Colonic mucosa (tissue), 4 donors: ENCODE measurements at regions not wholly inside any gene's neighbourhood (a gene's known extent, or its start where the extent isn't known, plus 50 kb on each side); places are given as distances from the start of the nearest gene placed in this dataset.
A peak's percentile ranks its signal among the peaks of the same experiment; 100 is the strongest.

Experiments
- DNase-seq: peaks from one replicate; pipeline ENCODE4 v3.0.0-alpha.2; 2020
- H3K27ac ChIP-seq: fragments of 200-600 bp; one replicate; pipeline ENCODE4 v1.8.0; 2021
- H3K27me3 ChIP-seq: fragments of 200-600 bp; one replicate; pipeline ENCODE4 v1.8.0; 2021
- H3K36me3 ChIP-seq: fragments of 200-600 bp; one replicate; pipeline ENCODE4 v1.8.0; 2021
- H3K4me1 ChIP-seq: fragments of 200-600 bp; one replicate; pipeline ENCODE4 v1.8.0; 2021; ENCODE audit warnings: mild to moderate bottlenecking
- H3K4me3 ChIP-seq: fragments of 200-600 bp; one replicate; pipeline ENCODE4 v1.8.0; 2021
- H3K9ac ChIP-seq, 2 donors: one replicate each; pipeline ENCODE4 v1.7.0; 2013; ENCODE audit warnings: control low read depth in 2 of 2, low read depth in 2 of 2, low read length in 2 of 2
- H3K9me3 ChIP-seq: fragments of 200-600 bp; one replicate; pipeline ENCODE4 v1.8.0; 2021
- CTCF ChIP-seq: fragments of 200-600 bp; IDR thresholded peaks from one replicate; pipeline ENCODE4 v1.8.0; 2022; ENCODE audit warnings: antibody characterized with exemption, mild to moderate bottlenecking
- intact Hi-C: fragments of 100-400 bp; cut with DNase I; formaldehyde crosslinking; loops from one replicate; pipeline ENCODE4 v1.14.1; 2022
- donor health status: healthy.
- donor health status: DM: no; HTN: no; CAD: no.
- donor health status: DM: no; HTN: no; CAD: no.

- H3K27ac ChIP-seq = no peak overlapping the region
- no peak for TF ChIP-seq CTCF
- no peaks in the 10 kb centered on the region for H3K27me3 ChIP-seq
- intact Hi-C loops = no loop called here
- H3K4me1 ChIP-seq = no peaks in the 10 kb centered on the region
- H3K9me3 ChIP-seq = no peaks in the 10 kb centered on the region
- H3K4me3 ChIP-seq = no peak overlapping the region
- H3K36me3 ChIP-seq = no peaks in the 10 kb centered on the region
- DNase-seq = no peak
- H3K9ac ChIP-seq = no peak overlapping the region
These were observed 305.4 kb downstream of the MEX3B start for GRCh38 chr15:81740416-81740815.

DNA sequence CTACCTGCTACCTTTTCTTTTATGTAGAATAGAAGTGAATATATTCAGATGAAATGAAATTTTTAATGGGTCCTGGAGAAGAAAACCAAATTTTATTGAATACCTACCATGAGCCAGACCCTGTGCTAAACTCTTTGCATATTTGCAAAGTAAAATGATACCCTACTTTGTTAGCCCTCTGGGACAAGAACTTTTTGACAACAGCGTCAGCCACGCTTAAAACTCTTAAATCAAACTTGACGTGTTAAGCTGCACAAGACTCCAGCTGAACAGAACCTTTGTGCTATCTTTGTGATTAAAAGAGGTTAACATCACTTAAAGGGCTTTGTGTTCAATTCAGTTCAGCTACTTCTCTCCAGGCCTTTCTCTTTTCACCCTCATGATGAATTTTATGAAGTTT, 316.5 kb downstream of the MEX3B start:
- no peak for DNase-seq
- Histone ChIP-seq H3K9me3 (no peaks in the 10 kb centered on the region), H3K9ac (no peak overlapping the region), H3K27ac (no peak overlapping the region), H3K4me3 (no peak overlapping the region), H3K4me1 (no peaks in the 10 kb centered on the region), H3K27me3 (no peaks in the 10 kb centered on the region), H3K36me3 (no peaks in the 10 kb centered on the region)
- TF ChIP-seq CTCF = no peak
- intact Hi-C loops = no loop called here

GRCh38 chr15:81728726-81729125, 317.1 kb downstream of the MEX3B start:
- intact Hi-C loops = no loop called here
- Histone ChIP-seq H3K9ac (no peak overlapping the region), H3K27ac (no peak overlapping the region), H3K9me3 (no peaks in the 10 kb centered on the region), H3K4me1 (no peaks in the 10 kb centered on the region), H3K27me3 (no peaks in the 10 kb centered on the region), H3K4me3 (no peak overlapping the region), H3K36me3 (no peaks in the 10 kb centered on the region)
- TF ChIP-seq CTCF = no peak
- no peak for DNase-seq

DNA sequence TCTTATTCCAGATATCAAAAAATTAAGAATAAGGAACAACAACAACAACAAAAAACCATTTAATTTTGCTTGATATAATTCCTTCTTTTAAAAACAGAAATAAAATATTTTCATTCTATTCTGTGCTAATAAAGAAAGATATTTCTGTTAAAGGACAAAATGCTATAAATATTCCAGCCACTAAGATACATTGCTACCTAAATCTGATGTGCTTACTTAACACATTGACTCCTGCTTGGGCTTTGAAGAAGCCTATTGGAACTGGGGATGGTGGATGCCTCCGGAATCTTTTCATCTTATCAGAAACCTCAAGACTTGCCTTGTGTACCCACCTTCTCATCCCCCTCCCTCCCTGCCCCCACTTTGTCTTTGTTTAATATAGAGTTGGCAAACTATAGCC, 320.2 kb downstream of the MEX3B start:
- no peak overlapping the region for H3K9ac ChIP-seq
- no peak overlapping the region for H3K27ac ChIP-seq
- intact Hi-C loops = no loop called here
- H3K27me3 ChIP-seq = no peaks in the 10 kb centered on the region
- no peak for TF ChIP-seq CTCF
- no peaks in the 10 kb centered on the region for H3K4me1 ChIP-seq
- DNase-seq = no peak
- H3K36me3 ChIP-seq = no peaks in the 10 kb centered on the region
- no peaks in the 10 kb centered on the region for H3K9me3 ChIP-seq
- H3K4me3 ChIP-seq = no peak overlapping the region

GRCh38 chr15:81724536-81724935, 321.3 kb downstream of the MEX3B start:
- no peak for TF ChIP-seq CTCF
- intact Hi-C loops = no loop called here
- H3K9me3 ChIP-seq = no peaks in the 10 kb centered on the region
- no peaks in the 10 kb centered on the region for H3K36me3 ChIP-seq
- no peaks in the 10 kb centered on the region for H3K4me1 ChIP-seq
- H3K4me3 ChIP-seq = no peak overlapping the region
- no peak overlapping the region for H3K9ac ChIP-seq
- no peak overlapping the region for H3K27ac ChIP-seq
- no peak for DNase-seq
- H3K27me3 ChIP-seq = no peaks in the 10 kb centered on the region

GRCh38 chr15:81723701-81724100, 322.1 kb downstream of the MEX3B start:
- DNase-seq = peak; percentile 24
- H3K27ac ChIP-seq = no peak overlapping the region
- TF ChIP-seq CTCF = no peak

More at GRCh38 chr15:81723701-81724100, 322.1 kb downstream of the MEX3B start:
- H3K4me3 ChIP-seq = no peak overlapping the region
- no peaks in the 10 kb centered on the region for H3K9me3 ChIP-seq
- no peaks in the 10 kb centered on the region for H3K4me1 ChIP-seq
- no peaks in the 10 kb centered on the region for H3K27me3 ChIP-seq
- no peaks in the 10 kb centered on the region for H3K36me3 ChIP-seq
- no peak overlapping the region for H3K9ac ChIP-seq
- intact Hi-C loops = no loop called here
